ENCODE measurements at regions not wholly inside any gene's neighbourhood (a gene's known extent, or its start where the extent isn't known, plus 50 kb on each side); places are given as distances from the start of the nearest gene placed in this dataset.

DNA sequence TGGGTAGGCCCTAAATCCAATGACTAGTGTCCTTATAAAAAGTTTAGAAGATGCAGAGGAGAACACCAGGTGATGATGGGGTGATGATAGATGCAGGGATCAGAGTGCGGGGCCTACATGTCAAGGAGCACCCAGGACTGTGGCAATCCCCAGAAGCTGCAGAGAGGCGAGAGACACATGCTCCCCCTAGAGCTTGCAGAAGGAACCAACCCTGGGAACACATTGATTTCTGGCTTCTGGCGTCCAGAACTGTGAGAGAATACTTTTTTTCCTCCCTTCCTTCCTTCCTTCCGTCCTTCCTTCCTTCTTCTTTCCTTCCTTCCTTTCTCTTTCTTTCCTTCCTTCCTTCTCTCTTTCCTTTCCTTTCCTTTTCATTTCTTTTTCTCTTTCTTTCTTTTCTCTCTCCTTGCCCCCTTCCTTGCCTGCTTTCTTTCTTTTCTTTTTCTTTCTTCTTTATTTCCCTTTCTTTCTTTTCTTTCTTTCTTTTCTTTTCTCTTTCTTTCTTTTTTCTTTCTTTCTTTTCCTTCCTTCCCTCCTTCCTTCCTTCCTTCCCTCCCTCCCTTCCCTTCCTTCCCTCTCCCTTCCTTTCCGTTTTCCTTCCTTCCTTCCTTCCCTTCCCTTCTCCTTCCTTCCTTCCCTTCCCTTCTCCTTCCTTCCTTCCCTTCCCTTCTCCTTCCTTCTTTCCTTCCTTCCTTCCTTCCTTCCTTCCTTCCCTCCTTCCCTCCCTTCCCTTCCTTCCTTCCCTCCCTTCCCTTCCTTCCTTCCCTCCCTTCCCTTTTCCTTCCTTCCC, 134.3 kb downstream of the HAPSTR1 start:
- TF ChIP-seq, protein P1, sequence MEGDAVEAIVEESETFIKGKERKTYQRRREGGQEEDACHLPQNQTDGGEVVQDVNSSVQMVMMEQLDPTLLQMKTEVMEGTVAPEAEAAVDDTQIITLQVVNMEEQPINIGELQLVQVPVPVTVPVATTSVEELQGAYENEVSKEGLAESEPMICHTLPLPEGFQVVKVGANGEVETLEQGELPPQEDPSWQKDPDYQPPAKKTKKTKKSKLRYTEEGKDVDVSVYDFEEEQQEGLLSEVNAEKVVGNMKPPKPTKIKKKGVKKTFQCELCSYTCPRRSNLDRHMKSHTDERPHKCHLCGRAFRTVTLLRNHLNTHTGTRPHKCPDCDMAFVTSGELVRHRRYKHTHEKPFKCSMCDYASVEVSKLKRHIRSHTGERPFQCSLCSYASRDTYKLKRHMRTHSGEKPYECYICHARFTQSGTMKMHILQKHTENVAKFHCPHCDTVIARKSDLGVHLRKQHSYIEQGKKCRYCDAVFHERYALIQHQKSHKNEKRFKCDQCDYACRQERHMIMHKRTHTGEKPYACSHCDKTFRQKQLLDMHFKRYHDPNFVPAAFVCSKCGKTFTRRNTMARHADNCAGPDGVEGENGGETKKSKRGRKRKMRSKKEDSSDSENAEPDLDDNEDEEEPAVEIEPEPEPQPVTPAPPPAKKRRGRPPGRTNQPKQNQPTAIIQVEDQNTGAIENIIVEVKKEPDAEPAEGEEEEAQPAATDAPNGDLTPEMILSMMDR (IDR thresholded peaks at IDR 0.05): peak in 2 of 5 experiments; percentile 12 to 14
- TF ChIP-seq POLR2A (IDR thresholded peaks at IDR 0.05): no peak
- no peak for TF ChIP-seq EP300 (IDR thresholded peaks at IDR 0.05; ENCODE audit: low read depth)
